H9 (cell line): ENCODE measurements at regions not wholly inside any gene's neighbourhood (a gene's known extent, or its start where the extent isn't known, plus 50 kb on each side); places are given as distances from the start of the nearest gene placed in this dataset.

Experiments
- DNase-seq: peaks from one replicate; pipeline ENCODE4 v3.0.0-alpha.2; 2017
- H2AFZ ChIP-seq: one replicate; pipeline ENCODE4 v1.6.1; 2013; ENCODE audit warnings: mild to moderate bottlenecking, low read length, control low read depth, moderate library complexity
- H2AK5ac ChIP-seq: 2 replicates; pipeline ENCODE4 v1.6.1; 2013; ENCODE audit warnings: low read length, control low read depth, mixed read lengths; ENCODE audit not compliant: insufficient read length
- H2BK120ac ChIP-seq: one replicate; pipeline ENCODE4 v1.6.1; 2013; ENCODE audit warnings: low read depth, mild to moderate bottlenecking, low read length, control low read depth, inconsistent platforms; ENCODE audit not compliant: poor library complexity, severe bottlenecking
- H2BK12ac ChIP-seq: 2 replicates; pipeline ENCODE4 v1.6.1; 2013; ENCODE audit warnings: low read length, control low read depth, mixed read lengths, low read depth; ENCODE audit not compliant: insufficient read length
- H2BK15ac ChIP-seq: 2 replicates; pipeline ENCODE4 v1.6.1; 2013; ENCODE audit warnings: low read depth, low read length, control low read depth
- H2BK20ac ChIP-seq: one replicate; pipeline ENCODE4 v1.6.1; 2013; ENCODE audit warnings: low read depth, mild to moderate bottlenecking, low read length, control low read depth, inconsistent platforms; ENCODE audit not compliant: poor library complexity, severe bottlenecking
- H2BK5ac ChIP-seq: 2 replicates; pipeline ENCODE4 v1.6.1; 2013; ENCODE audit warnings: low read length, control low read depth, mixed read lengths; ENCODE audit not compliant: insufficient read length
- H3K14ac ChIP-seq: 2 replicates; pipeline ENCODE4 v1.6.1; 2013; ENCODE audit warnings: low read length, control low read depth; ENCODE audit not compliant: insufficient read depth
- H3K18ac ChIP-seq: 2 replicates; pipeline ENCODE4 v1.6.1; 2013; ENCODE audit warnings: low read depth, mild to moderate bottlenecking, mixed read lengths, low read length, control low read depth; ENCODE audit not compliant: insufficient read length
- H3K23ac ChIP-seq: 2 replicates; pipeline ENCODE4 v1.6.1; 2013; ENCODE audit warnings: low read length, control low read depth, mixed read lengths, low read depth; ENCODE audit not compliant: insufficient read length
- H3K23me2 ChIP-seq: 2 replicates; pipeline ENCODE4 v1.6.1; 2013; ENCODE audit warnings: low read depth, mild to moderate bottlenecking, mixed read lengths, low read length, control low read depth; ENCODE audit not compliant: insufficient read length, poor library complexity, severe bottlenecking
- H3K27ac ChIP-seq: 2 replicates; pipeline ENCODE4 v1.5.1; 2013; ENCODE audit warnings: low read length, control low read depth, mixed read lengths, low read depth; ENCODE audit not compliant: insufficient read length
- H3K27me3 ChIP-seq: 2 replicates; pipeline ENCODE4 v1.6.1; 2013; ENCODE audit warnings: low read length, control low read depth, inconsistent platforms; ENCODE audit not compliant: insufficient read depth
- H3K4ac ChIP-seq: 2 replicates; pipeline ENCODE4 v1.6.1; 2013; ENCODE audit warnings: low read depth, mild to moderate bottlenecking, control low read depth, inconsistent platforms, low read length, moderate library complexity
- H3K4me1 ChIP-seq: 2 replicates; pipeline ENCODE4 v1.6.1; 2013; ENCODE audit warnings: low read length, control low read depth, inconsistent platforms; ENCODE audit not compliant: insufficient read depth
- H3K4me2 ChIP-seq: 2 replicates; pipeline ENCODE4 v1.6.1; 2013; ENCODE audit warnings: low read length, control low read depth, mixed read lengths; ENCODE audit not compliant: insufficient read length, insufficient read depth
- H3K56ac ChIP-seq: 2 replicates; pipeline ENCODE4 v1.6.1; 2013; ENCODE audit warnings: low read depth, mild to moderate bottlenecking, mixed read lengths, low read length, control low read depth; ENCODE audit not compliant: insufficient read length
- H3K79me1 ChIP-seq: 2 replicates; pipeline ENCODE4 v1.6.1; 2013; ENCODE audit warnings: low read depth, mild to moderate bottlenecking, moderate library complexity, low read length, control low read depth, inconsistent platforms; ENCODE audit not compliant: insufficient read depth, poor library complexity, severe bottlenecking
- H3K79me2 ChIP-seq: 2 replicates; pipeline ENCODE4 v1.6.1; 2013; ENCODE audit warnings: low read length, control low read depth, inconsistent platforms; ENCODE audit not compliant: insufficient read depth
- H3K9ac ChIP-seq: 2 replicates; pipeline ENCODE4 v1.6.1; 2013; ENCODE audit warnings: low read length, control low read depth, mixed read lengths; ENCODE audit not compliant: insufficient read length; ENCODE audit errors: extremely low read depth
- H3K9me3 ChIP-seq: one replicate; pipeline ENCODE4 v1.6.1; 2013; ENCODE audit warnings: low read depth, low read length, inconsistent platforms; ENCODE audit not compliant: control insufficient read depth
- H3T11ph ChIP-seq: one replicate; pipeline ENCODE4 v1.6.1; 2013; ENCODE audit warnings: mild to moderate bottlenecking, low read length, control low read depth, inconsistent platforms
- H4K20me1 ChIP-seq: one replicate; pipeline ENCODE4 v1.6.1; 2013; ENCODE audit not compliant: control insufficient read depth, insufficient read length, insufficient read depth
- H4K5ac ChIP-seq: 2 replicates; pipeline ENCODE4 v1.6.1; 2013; ENCODE audit warnings: low read depth, mild to moderate bottlenecking, mixed read lengths, low read length, control low read depth; ENCODE audit not compliant: insufficient read length
- H4K8ac ChIP-seq: replicated peaks from 2 replicates; pipeline ENCODE4 v1.6.1; 2013; ENCODE audit warnings: low read length, control low read depth, mixed read lengths, low read depth; ENCODE audit not compliant: insufficient read length
- H4K91ac ChIP-seq: 2 replicates; pipeline ENCODE4 v1.6.1; 2013; ENCODE audit warnings: low read depth, mild to moderate bottlenecking, moderate library complexity, mixed read lengths, low read length, control low read depth; ENCODE audit not compliant: insufficient read length
- H3K27ac Mint-ChIP-seq, 3 experiments: 2 replicates in 2 of 3; 3 replicates in 1 of 3; pipeline ENCODE4 v1.8.0; 2020 to 2021; ENCODE audit warnings: mixed read lengths in 3 of 3, mild to moderate bottlenecking in 1 of 3, moderate library complexity in 1 of 3
- H3K27me3 Mint-ChIP-seq: 2 replicates; pipeline ENCODE4 v1.8.0; 2021; ENCODE audit warnings: low read depth, mild to moderate bottlenecking, moderate library complexity, mixed read lengths
- H3K36me3 Mint-ChIP-seq, 3 experiments: 2 replicates in 2 of 3; 3 replicates in 1 of 3; pipeline ENCODE4 v1.8.0; 2020 to 2021; ENCODE audit warnings: low read depth in 3 of 3, mixed read lengths in 3 of 3; ENCODE audit not compliant: insufficient read depth in 1 of 3
- H3K4me1 Mint-ChIP-seq, 2 experiments: 2 replicates each; pipeline ENCODE4 v1.8.0; 2020; ENCODE audit warnings: mixed read lengths in 2 of 2
- H3K4me3 Mint-ChIP-seq, 2 experiments: 2 replicates in 1 of 2; 3 replicates in 1 of 2; pipeline ENCODE4 v1.8.0; 2020 to 2021; ENCODE audit warnings: mild to moderate bottlenecking in 2 of 2, mixed read lengths in 2 of 2, moderate library complexity in 1 of 2
- H3K9me3 Mint-ChIP-seq, 2 experiments: 2 replicates in 1 of 2; 3 replicates in 1 of 2; pipeline ENCODE4 v1.8.0; 2020; ENCODE audit warnings: mild to moderate bottlenecking in 2 of 2, mixed read lengths in 2 of 2, moderate library complexity in 1 of 2
- CTCF ChIP-seq: fragments of 200-600 bp; sonication (generic); conservative IDR thresholded peaks from 3 replicates; pipeline ENCODE4 v1.8.0; 2021; ENCODE audit warnings: antibody characterized with exemption, mild to moderate bottlenecking
- WGBS: extraction: QIAGEN DNeasy Blood & Tissue Kit; methylation state at CpG from one replicate; pipeline ENCODE4 v1.1.7; 2013; ENCODE audit warnings: missing lambda C conversion rate, low lambda C conversion rate, mixed read lengths; ENCODE audit not compliant: insufficient read length; ENCODE audit errors: extremely low coverage; 5-methylcytosine and 5-hydroxymethylcytosine counted together

GRCh38 chr3:146818301-146818700 lies 213.2 kb upstream of the PLSCR5 start:
- TF ChIP-seq CTCF = no peak
- Mint-ChIP-seq H3K9me3 (no peaks in the 10 kb centered on the region), H3K4me3 (no peak overlapping the region), H3K36me3 (no peaks in the 10 kb centered on the region), H3K4me1 (peaks cover 2 to 3% of the 10 kb centered on the region in 2 experiments; a peak in 3 of 4 replicates), H3K27ac (no peak overlapping the region), H3K27me3 (no peaks in the 10 kb centered on the region)
- Histone ChIP-seq H4K8ac (no peak overlapping the region), H3K23ac (no peak overlapping the region), H3K4me2 (no peak overlapping the region), H2BK20ac (no peak overlapping the region), H2BK15ac (no peak overlapping the region), H3K23me2 (no peaks in the 10 kb centered on the region), H3K79me2 (no peaks in the 10 kb centered on the region), H3K4me1 (no peaks in the 10 kb centered on the region), H3K9ac (no peak overlapping the region), H3K9me3 (no peaks in the 10 kb centered on the region), H4K20me1 (no peaks in the 10 kb centered on the region), H3K27me3 (no peaks in the 10 kb centered on the region), H3K4ac (no peak overlapping the region), H2BK120ac (no peak overlapping the region), H2AFZ (no peak overlapping the region), H3K18ac (no peak overlapping the region), H3K56ac (no peak overlapping the region), H4K5ac (no peak overlapping the region), H3K14ac (no peak overlapping the region), H2BK5ac (no peak overlapping the region), H2BK12ac (no peak overlapping the region), H4K91ac (no peak overlapping the region), H2AK5ac (no peak overlapping the region), H3K79me1 (no peaks in the 10 kb centered on the region), H3K27ac (no peak overlapping the region), H3T11ph (no peak overlapping the region)
- DNase-seq = no peak
- WGBS = no CpG with 5 or more reads among the region's 4 CpGs
